ENCODE measurements at regions not wholly inside any gene's neighbourhood (a gene's known extent, or its start where the extent isn't known, plus 50 kb on each side); places are given as distances from the start of the nearest gene placed in this dataset.

DNA sequence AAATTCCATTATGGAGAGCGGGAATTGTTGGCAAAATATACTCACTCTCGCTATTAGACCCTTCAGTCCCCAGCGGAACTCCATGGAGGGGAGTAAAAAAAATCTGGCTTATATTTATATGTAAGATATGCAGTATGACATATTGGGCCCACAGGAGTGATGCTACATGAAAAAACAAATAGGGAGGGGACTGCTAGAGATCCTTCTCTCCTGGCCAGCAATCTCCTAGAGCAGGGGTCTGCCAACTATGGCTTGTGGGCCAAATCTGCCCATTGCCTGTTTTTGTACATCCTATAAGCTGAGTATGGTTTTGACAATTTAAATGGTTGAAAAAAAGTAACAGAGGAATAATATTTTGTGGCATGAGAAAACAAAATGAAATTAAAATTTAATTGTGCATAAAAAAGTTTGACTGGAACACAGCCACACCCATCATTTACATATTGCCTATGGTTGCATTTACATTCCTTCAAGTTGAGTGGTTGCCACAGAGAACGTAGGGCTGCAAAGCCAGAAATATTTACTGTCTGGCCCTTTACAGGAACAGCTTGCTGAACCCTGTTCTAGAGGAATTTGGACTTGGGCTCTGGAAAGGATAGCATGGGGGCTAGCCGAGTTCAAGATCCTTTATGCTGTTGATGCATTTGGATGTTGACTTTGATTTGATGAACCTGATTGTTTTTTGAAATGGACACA lies 197.3 kb upstream of the CLINT1 start:
- no peaks in the 10 kb centered on the region for H3K4me1 ChIP-seq (ENCODE audit: control insufficient read depth, insufficient read depth, low read length)
- WGBS (ENCODE audit: insufficient coverage) = 96% methylated on average over 5 of the region's 5 CpGs
- peaks cover 5 to 6% of the 10 kb centered on the region in 2 donors for H3K4me1 Mint-ChIP-seq
- no peaks in the 10 kb centered on the region for H3K36me3 ChIP-seq (ENCODE audit: control insufficient read depth, insufficient read depth, low read length)
- H3K9me3 ChIP-seq (ENCODE audit: control insufficient read depth, insufficient read depth, low read length) = no peaks in the 10 kb centered on the region
- TF ChIP-seq, protein P1, sequence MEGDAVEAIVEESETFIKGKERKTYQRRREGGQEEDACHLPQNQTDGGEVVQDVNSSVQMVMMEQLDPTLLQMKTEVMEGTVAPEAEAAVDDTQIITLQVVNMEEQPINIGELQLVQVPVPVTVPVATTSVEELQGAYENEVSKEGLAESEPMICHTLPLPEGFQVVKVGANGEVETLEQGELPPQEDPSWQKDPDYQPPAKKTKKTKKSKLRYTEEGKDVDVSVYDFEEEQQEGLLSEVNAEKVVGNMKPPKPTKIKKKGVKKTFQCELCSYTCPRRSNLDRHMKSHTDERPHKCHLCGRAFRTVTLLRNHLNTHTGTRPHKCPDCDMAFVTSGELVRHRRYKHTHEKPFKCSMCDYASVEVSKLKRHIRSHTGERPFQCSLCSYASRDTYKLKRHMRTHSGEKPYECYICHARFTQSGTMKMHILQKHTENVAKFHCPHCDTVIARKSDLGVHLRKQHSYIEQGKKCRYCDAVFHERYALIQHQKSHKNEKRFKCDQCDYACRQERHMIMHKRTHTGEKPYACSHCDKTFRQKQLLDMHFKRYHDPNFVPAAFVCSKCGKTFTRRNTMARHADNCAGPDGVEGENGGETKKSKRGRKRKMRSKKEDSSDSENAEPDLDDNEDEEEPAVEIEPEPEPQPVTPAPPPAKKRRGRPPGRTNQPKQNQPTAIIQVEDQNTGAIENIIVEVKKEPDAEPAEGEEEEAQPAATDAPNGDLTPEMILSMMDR (IDR thresholded peaks at IDR 0.05) = no peak
- intact Hi-C loops (cut with micrococcal nuclease) = no loop called here
- no peaks in the 10 kb centered on the region for H3K9me3 Mint-ChIP-seq
- H3K27me3 ChIP-seq (ENCODE audit: control insufficient read depth, insufficient read depth, low read length) = no peaks in the 10 kb centered on the region
- H3K27ac Mint-ChIP-seq = no peak overlapping the region
- no peaks in the 10 kb centered on the region for H3K36me3 Mint-ChIP-seq
- ATAC-seq (no peak), DNase-seq (no peak)
- H3K4me3 Mint-ChIP-seq = no peak overlapping the region
- H3K27ac ChIP-seq (ENCODE audit: low read length) = no peak overlapping the region
- peaks cover 18 to 25% of the 10 kb centered on the region in 2 donors for H3K27me3 Mint-ChIP-seq (ENCODE audit: low read depth in 2 of 2)
- H3K4me3 ChIP-seq (ENCODE audit: low read length) = no peak overlapping the region

DNA sequence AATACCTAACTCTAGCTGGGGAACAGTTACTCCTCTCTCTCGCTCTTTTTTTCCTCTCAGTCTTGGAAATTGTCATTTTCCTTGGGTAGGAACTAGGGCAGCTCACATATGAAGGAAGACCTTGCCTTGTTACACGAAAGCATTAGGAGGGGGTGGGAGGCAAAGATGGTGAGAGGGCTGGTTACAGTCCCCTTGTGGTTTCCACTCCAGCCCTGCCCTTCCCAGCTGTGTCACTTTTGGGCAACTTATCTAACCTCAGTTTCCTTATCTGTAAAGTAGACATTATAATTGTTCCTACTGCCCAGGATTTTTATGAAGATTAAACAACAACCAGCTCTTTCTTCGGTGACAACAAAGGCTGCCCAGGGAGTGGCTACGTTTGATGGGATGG lies 196.2 kb upstream of the CLINT1 start:
- DNase-seq (no peak), ATAC-seq (no peak)
- Histone ChIP-seq H3K4me1 (ENCODE audit: control insufficient read depth, insufficient read depth, low read length) (no peaks in the 10 kb centered on the region), H3K36me3 (ENCODE audit: control insufficient read depth, insufficient read depth, low read length) (no peaks in the 10 kb centered on the region), H3K27ac (ENCODE audit: low read length) (no peak overlapping the region), H3K9me3 (ENCODE audit: control insufficient read depth, insufficient read depth, low read length) (no peaks in the 10 kb centered on the region), H3K4me3 (ENCODE audit: low read length) (no peak overlapping the region), H3K27me3 (ENCODE audit: control insufficient read depth, insufficient read depth, low read length) (no peaks in the 10 kb centered on the region)
- no peaks in the 10 kb centered on the region for H3K9me3 Mint-ChIP-seq
- H3K36me3 Mint-ChIP-seq = no peaks in the 10 kb centered on the region
- intact Hi-C loops (cut with micrococcal nuclease) = no loop called here
- H3K27ac Mint-ChIP-seq = no peak overlapping the region
- TF ChIP-seq, protein P1 (IDR thresholded peaks at IDR 0.05) = no peak
- H3K4me1 Mint-ChIP-seq = peaks cover 5 to 6% of the 10 kb centered on the region in 2 donors
- 28% methylated on average over 4 of the region's 4 CpGs for WGBS (ENCODE audit: insufficient coverage)
- H3K4me3 Mint-ChIP-seq = no peak overlapping the region
- peaks cover 12 to 26% of the 10 kb centered on the region in 2 donors for H3K27me3 Mint-ChIP-seq (ENCODE audit: low read depth in 2 of 2)

GRCh38 chr5:158054223-158055110 lies 195.5 kb upstream of the CLINT1 start:
- 60% methylated on average over 7 of the region's 9 CpGs for WGBS (ENCODE audit: insufficient coverage)
- H3K9me3 ChIP-seq (ENCODE audit: control insufficient read depth, insufficient read depth, low read length) = no peaks in the 10 kb centered on the region
- TF ChIP-seq, protein P1 (IDR thresholded peaks at IDR 0.05) = no peak

More at GRCh38 chr5:158054223-158055110, 195.5 kb upstream of the CLINT1 start:
- no peaks in the 10 kb centered on the region for H3K36me3 ChIP-seq (ENCODE audit: control insufficient read depth, insufficient read depth, low read length)
- Mint-ChIP-seq H3K36me3 (no peaks in the 10 kb centered on the region), H3K9me3 (no peaks in the 10 kb centered on the region), H3K27ac (no peak overlapping the region), H3K27me3 (ENCODE audit: low read depth in 2 of 2) (peaks cover 12 to 27% of the 10 kb centered on the region in 2 donors), H3K4me3 (no peak overlapping the region), H3K4me1 (peaks cover 5 to 6% of the 10 kb centered on the region in 2 donors)
- H3K4me1 ChIP-seq (ENCODE audit: control insufficient read depth, insufficient read depth, low read length) = no peaks in the 10 kb centered on the region
- ATAC-seq = no peak
- DNase-seq = no peak
- no peak overlapping the region for H3K4me3 ChIP-seq (ENCODE audit: low read length)
- intact Hi-C loops (cut with micrococcal nuclease) = no loop called here
- no peaks in the 10 kb centered on the region for H3K27me3 ChIP-seq (ENCODE audit: control insufficient read depth, insufficient read depth, low read length)
- H3K27ac ChIP-seq (ENCODE audit: low read length) = no peak overlapping the region

Data from natural killer cell (primary cell).